Panc1 (cell line): ENCODE measurements at regions not wholly inside any gene's neighbourhood (a gene's known extent, or its start where the extent isn't known, plus 50 kb on each side); places are given as distances from the start of the nearest gene placed in this dataset.
"Not testable (repeated sequence)": the region's sequence is repeated elsewhere in the genome, so short reads cannot be mapped to it uniquely, and the experiment has no call there.

Experiments used
- ATAC-seq: fragments of 200-7000 bp; cut with Tn5 transposase; 2 replicates; pipeline ENCODE4 v1.9.1; 2020; ENCODE audit warnings: mild to moderate bottlenecking, moderate library complexity
- BruUV-seq: library from RNA; stranded (reverse); fragments of 400-500 nt; replicated peaks from 2 replicates; lab custom pipeline; 2021; lab: Mats Ljungman, UMichigan
- CTCF ChIA-PET: fragments of 300-600 bp; sonication (Branson Sonifier 250); formaldehyde crosslinking; loops from one replicate; lab custom pipeline; 2022; ENCODE audit warnings: antibody characterized with exemption; lab: Charles Lee
- POLR2A ChIA-PET: fragments of 300-600 bp; sonication (Branson Sonifier 250); formaldehyde crosslinking; loops from one replicate; lab custom pipeline; 2022; ENCODE audit warnings: antibody characterized with exemption; lab: Charles Lee
- DNase-seq: peaks from one replicate; pipeline ENCODE4 v3.0.0-alpha.2; 2010; ENCODE audit warnings: low read depth, low spot score
- H3K27ac ChIP-seq: 2 replicates; pipeline ENCODE4 v1.5.1; 2011; ENCODE audit warnings: mild to moderate bottlenecking, low read length, inconsistent platforms
- H3K27me3 ChIP-seq: fragments of 200-500 bp; sonication (Bioruptor generic); 2 replicates; pipeline ENCODE4 v1.6.0; 2014; ENCODE audit warnings: low read length, inconsistent platforms; ENCODE audit not compliant: control insufficient read depth, insufficient read depth
- H3K36me3 ChIP-seq: fragments of 200-500 bp; sonication (Bioruptor generic); 2 replicates; pipeline ENCODE4 v1.5.1; 2014; ENCODE audit warnings: inconsistent platforms, mild to moderate bottlenecking, low read length, moderate library complexity; ENCODE audit not compliant: control insufficient read depth, insufficient read depth
- H3K4me1 ChIP-seq: 2 replicates; pipeline ENCODE4 v1.5.1; 2011; ENCODE audit warnings: inconsistent platforms, mild to moderate bottlenecking, low read length, moderate library complexity; ENCODE audit not compliant: control insufficient read depth, insufficient read depth
- H3K4me3 ChIP-seq, 2 experiments: 2 replicates each; pipeline ENCODE4 v1.5.1; 2011 to 2012; ENCODE audit warnings: low read depth in 2 of 2, low read length in 2 of 2, mild to moderate bottlenecking in 2 of 2, inconsistent platforms in 1 of 2, moderate library complexity in 1 of 2
- H3K9me3 ChIP-seq: fragments of 200-500 bp; sonication (Bioruptor generic); 2 replicates; pipeline ENCODE4 v1.5.1; 2014; ENCODE audit warnings: low read depth, mild to moderate bottlenecking, inconsistent platforms, low read length, moderate library complexity; ENCODE audit not compliant: control insufficient read depth, insufficient read depth
- CTCF ChIP-seq: fragments of 450-650 bp; IDR thresholded peaks from 2 replicates; pipeline ENCODE4 v1.5.1; 2017; ENCODE audit warnings: mild to moderate bottlenecking
- POLR2AphosphoS5 ChIP-seq: IDR thresholded peaks from 2 replicates; pipeline ENCODE4 v1.6.1; 2012; ENCODE audit warnings: mild to moderate bottlenecking, low read depth, low read length, moderate library complexity
- REST ChIP-seq, 2 experiments: IDR thresholded peaks; 2 replicates each; pipeline ENCODE4 v1.6.1; 2011 to 2012; ENCODE audit warnings: low read depth in 2 of 2, control low read depth in 1 of 2, low read length in 1 of 2, mild to moderate bottlenecking in 1 of 2, moderate library complexity in 1 of 2; ENCODE audit not compliant: insufficient read depth in 1 of 2
- SIN3A ChIP-seq: IDR thresholded peaks from 2 replicates; pipeline ENCODE4 v1.6.1; 2012; ENCODE audit warnings: low read depth, mild to moderate bottlenecking, low read length, moderate library complexity, borderline replicate concordance; ENCODE audit not compliant: insufficient read depth
- TCF7L2 ChIP-seq: IDR thresholded peaks from 2 replicates; pipeline ENCODE4 v1.6.1; 2011; ENCODE audit warnings: mild to moderate bottlenecking, low read depth, low read length, inconsistent platforms
- in situ Hi-C: cut with HindIII; loops from 2 replicates; pipeline ENCODE4 v1.10.0; 2016; ENCODE audit warnings: low sequenced_read_pairs, low pct_unique_long_range_greater_than_20kb
- intact Hi-C: fragments of 100-400 bp; cut with micrococcal nuclease; formaldehyde crosslinking; loops from one replicate; pipeline ENCODE4 v1.10.0; 2022; ENCODE audit not compliant: unreplicated experiment

GRCh38 chr18:42549596-42549995 is 565.9 kb downstream of the RIT2 start:
- in situ Hi-C loops = no loop called here
- H3K36me3 ChIP-seq = no peaks in the 10 kb centered on the region
- ATAC-seq (no peak), DNase-seq (no peak)
- BruUV-seq = no TSS peak
- no peaks in the 10 kb centered on the region for H3K4me1 ChIP-seq
- CTCF ChIA-PET = no interaction called here
- no peaks in the 10 kb centered on the region for H3K9me3 ChIP-seq
- intact Hi-C loops = no loop called here
- POLR2A ChIA-PET = interaction anchor here (0.6 kb wide), 1 partner anchor 25 kb away, joined by 4 read pairs; no protein-coding TSS in a partner anchor
- no peaks in the 10 kb centered on the region for H3K27me3 ChIP-seq
- H3K4me3 ChIP-seq = no peak overlapping the region
- TF ChIP-seq SIN3A = no peak
- TF ChIP-seq POLR2AphosphoS5 = no peak
- no peak for TF ChIP-seq CTCF
- TF ChIP-seq TCF7L2 = no peak
- TF ChIP-seq REST (IDR thresholded peaks at IDR 0.05; ENCODE audit: insufficient read depth in 1 of 2, low read depth in 2 of 2, low read length in 1 of 2) = no peak
- no peak overlapping the region for H3K27ac ChIP-seq

- H3K4me3 ChIP-seq, CTCF ChIA-PET, in situ Hi-C loops, H3K27me3 ChIP-seq, H3K36me3 ChIP-seq, POLR2A ChIA-PET, intact Hi-C loops, BruUV-seq, H3K4me1 ChIP-seq, H3K27ac ChIP-seq, ATAC-seq, H3K9me3 ChIP-seq, DNase-seq: not testable (repeated sequence)
These were observed 562.9 kb downstream of the RIT2 start for GRCh38 chr18:42552559-42552958.

- BruUV-seq = no TSS peak
- no peak for ATAC-seq
- ChIA-PET CTCF (no interaction called here), POLR2A (no interaction called here)
- DNase-seq = no peak
- Histone ChIP-seq H3K9me3 (no peaks in the 10 kb centered on the region), H3K27me3 (no peaks in the 10 kb centered on the region), H3K27ac (no peak overlapping the region), H3K4me1 (no peaks in the 10 kb centered on the region), H3K4me3 (no peak overlapping the region), H3K36me3 (no peaks in the 10 kb centered on the region)
- no peak for TF ChIP-seq POLR2AphosphoS5
- TF ChIP-seq CTCF = no peak
- no peak for TF ChIP-seq SIN3A
- no peak for TF ChIP-seq REST (IDR thresholded peaks at IDR 0.05; ENCODE audit: insufficient read depth in 1 of 2, low read depth in 2 of 2, low read length in 1 of 2)
- TF ChIP-seq TCF7L2 = no peak
- intact Hi-C loops = no loop called here
- in situ Hi-C loops = no loop called here
These were observed 556.3 kb downstream of the RIT2 start for GRCh38 chr18:42559069-42559690.
